Adrenal gland (tissue), 5 donors: ENCODE measurements at regions not wholly inside any gene's neighbourhood (a gene's known extent, or its start where the extent isn't known, plus 50 kb on each side); places are given as distances from the start of the nearest gene placed in this dataset.

Experiments used
- CTCF ChIP-seq, 6 experiments: fragments of 450-650 bp in 4 of 6; fragments of 200-600 bp in 2 of 6; sonication (generic) in 1 of 6; IDR thresholded peaks; 1 replicate in 5 of 6; 2 replicates in 1 of 6; pipeline versions ENCODE4 v1.5.1 to v1.8.0; 2016 to 2021; ENCODE audit warnings: antibody characterized with exemption in 6 of 6, mild to moderate bottlenecking in 2 of 6, moderate library complexity in 1 of 6
- POLR2A ChIP-seq, 2 donors: fragments of 450-650 bp; IDR thresholded peaks; one replicate each; pipeline ENCODE4 v1.6.1; 2017; ENCODE audit warnings: antibody characterized with exemption in 2 of 2, mild to moderate bottlenecking in 2 of 2, moderate library complexity in 1 of 2
- donor health status: DM: no; HTN: no; CAD: no.

- TF ChIP-seq CTCF (IDR thresholded peaks at IDR 0.05) (no peak), POLR2A (IDR thresholded peaks at IDR 0.05) (no peak)
Observed at GRCh38 chr2:239468491-239469105, 67.8 kb upstream of the HDAC4 start.
